HG03442 (cell line): ENCODE measurements at regions not wholly inside any gene's neighbourhood (a gene's known extent, or its start where the extent isn't known, plus 50 kb on each side); places are given as distances from the start of the nearest gene placed in this dataset.

Experiments used
- ATAC-seq: cut with Tn5 transposase; IDR thresholded peaks from one replicate; pipeline ENCODE4 v1.9.1; 2021; ENCODE audit warnings: mild to moderate bottlenecking, moderate library complexity; ENCODE audit not compliant: unreplicated experiment

DNA sequence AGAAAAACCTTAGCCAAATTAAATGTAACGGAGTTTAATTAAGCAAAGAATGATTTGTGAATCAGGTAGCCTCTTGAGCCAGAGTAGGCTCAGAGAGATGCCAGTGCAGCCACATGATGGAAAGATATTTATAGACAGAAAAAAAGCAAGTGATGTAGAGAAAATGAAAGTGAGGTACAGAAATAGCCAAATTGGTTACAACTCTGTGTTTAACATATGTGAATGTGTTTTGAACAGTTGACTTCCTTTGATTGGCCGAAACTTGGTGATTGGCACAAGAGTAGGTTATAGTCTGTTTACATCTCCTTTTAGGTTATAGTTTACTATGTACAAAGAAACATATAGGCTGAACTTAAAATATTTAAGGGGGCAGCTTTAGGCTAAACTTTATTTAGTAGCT, 459.9 kb upstream of the BOD1L1 start:
- ATAC-seq, result no peak

DNA sequence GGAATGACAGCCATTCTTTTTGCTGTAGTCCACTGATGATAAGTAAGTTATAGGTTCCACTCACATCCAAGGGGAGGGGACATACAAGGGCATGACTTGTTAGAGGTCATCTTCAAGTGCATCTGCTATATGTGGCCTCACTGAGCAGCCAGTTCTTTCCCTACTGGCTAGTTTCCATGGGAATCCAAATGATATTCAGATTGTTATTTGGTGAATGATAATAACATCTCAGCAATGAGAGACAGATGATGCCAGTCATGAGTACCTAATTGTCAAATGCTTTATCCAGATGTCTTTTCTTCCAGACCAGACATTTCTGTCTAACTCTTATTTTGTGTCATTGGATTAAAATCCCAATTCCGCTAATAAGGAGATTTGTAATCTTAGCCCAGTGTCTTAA, 460.4 kb upstream of the BOD1L1 start:
- ATAC-seq, result no peak

DNA sequence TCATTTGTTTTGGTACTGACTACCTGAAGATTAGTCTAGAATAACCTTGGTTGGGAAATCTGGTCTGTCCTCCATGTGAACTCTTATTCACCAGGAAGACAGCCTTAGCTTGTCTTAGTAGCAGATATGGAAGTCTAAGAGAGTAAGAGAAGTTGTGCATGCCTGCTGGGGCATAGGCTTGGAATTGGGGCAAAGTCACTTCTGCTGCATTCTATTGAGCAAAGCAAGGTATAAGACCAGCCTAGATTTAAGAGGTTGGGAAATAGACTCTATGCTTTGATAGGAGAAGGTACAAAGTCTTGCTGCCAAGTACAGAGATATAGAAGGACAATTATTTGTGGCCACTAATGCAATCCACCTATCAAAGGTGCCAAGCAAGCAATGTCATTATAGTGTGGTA, 464.0 kb upstream of the BOD1L1 start:
- ATAC-seq, result no peak

DNA sequence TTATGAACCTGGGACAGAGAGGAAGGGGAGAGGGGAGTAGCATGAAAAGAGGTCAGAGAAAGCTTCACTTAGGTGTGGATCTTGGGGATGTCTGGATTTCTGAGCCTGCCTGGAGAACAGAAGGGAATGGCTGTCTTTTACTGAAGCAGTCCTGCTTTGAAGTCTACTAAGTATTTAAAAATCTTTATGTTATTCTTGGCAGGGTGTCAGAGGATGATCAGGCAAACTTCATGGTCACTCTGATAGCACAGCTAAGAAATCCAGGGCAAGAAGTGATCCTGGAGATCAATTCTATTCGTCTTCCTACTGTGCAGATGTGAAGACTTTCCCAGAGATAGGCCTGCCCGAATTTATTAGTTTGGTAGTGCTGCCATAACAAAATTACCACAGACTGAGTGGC, 464.4 kb upstream of the BOD1L1 start:
- ATAC-seq, result no peak

- ATAC-seq, result no peak
Observed at GRCh38 chr4:14092741-14093140, 465.2 kb upstream of the BOD1L1 start.

DNA sequence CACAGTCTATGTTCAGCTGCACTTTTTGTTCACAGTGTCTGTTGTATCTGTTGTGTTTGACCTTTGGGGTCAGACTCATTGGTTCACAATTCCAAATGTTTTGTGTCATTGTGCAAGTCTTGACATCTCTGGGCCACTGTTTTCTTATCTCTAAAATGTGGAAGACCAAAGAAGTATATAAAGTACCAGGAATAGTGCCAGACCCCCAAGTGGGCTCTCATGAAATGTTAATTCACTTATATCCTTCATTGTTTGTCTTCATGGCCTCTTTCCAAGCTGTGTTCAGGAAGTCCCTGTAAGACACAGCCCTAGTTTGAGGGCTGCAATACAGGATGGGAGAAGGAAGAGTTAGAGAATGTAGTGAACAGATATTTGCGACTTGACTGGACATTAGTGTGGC, 468.3 kb upstream of the BOD1L1 start:
- ATAC-seq, result no peak

- ATAC-seq, result no peak
Observed at GRCh38 chr4:14096396-14096965, 469.0 kb upstream of the BOD1L1 start.

DNA sequence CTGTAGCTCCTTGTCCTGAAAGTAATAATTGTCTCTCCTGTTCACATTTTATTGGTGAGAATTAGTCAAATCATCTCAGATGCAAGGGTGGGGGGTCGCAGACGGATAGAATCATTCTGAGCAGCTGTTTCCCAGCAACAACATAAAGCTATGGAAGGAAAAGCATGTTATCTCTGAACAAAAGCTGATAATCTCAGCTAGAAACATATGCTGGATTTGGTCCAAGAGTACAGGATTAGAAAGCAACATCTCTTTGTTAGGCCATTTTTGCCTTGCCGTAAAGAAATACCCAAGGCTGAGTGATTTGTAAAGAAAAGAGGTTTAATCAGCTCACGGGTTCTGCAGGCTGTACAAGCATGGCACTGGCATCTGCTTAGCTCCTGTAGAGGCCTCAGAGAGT, 472.8 kb upstream of the BOD1L1 start:
- ATAC-seq, result no peak

GRCh38 chr4:14110407-14110806, 482.9 kb upstream of the BOD1L1 start:
- ATAC-seq, result no peak

- no peak for ATAC-seq
Observed at GRCh38 chr4:14111730-14112181, 484.2 kb upstream of the BOD1L1 start.

DNA sequence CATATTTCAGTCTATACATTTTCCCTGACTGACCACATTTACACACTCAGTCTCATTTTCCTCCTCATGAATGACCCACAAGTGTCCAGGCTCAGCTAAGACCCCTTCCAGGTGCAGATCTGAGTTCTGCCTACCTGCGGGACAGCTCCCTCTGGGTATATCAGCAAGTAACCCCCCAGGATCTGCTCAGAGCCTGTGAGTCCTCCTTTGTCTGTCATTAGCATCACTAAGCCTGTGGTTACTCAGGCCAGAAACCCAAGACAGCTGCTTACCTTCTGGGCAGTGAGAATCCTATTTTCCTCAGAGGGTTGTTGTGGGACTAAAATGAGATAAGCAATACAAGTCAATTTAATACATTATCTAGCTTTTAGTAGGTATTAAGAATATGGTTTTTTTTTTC, 487.6 kb upstream of the BOD1L1 start:
- ATAC-seq, result no peak

- ATAC-seq, result peak; percentile 42
Observed at GRCh38 chr4:14117575-14118238, 490.2 kb upstream of the BOD1L1 start.

- no peak for ATAC-seq
Observed at GRCh38 chr4:14124816-14125215, 497.3 kb upstream of the BOD1L1 start.

GRCh38 chr4:14125375-14126129, 498.0 kb upstream of the BOD1L1 start:
- ATAC-seq, result peak; percentile 84

DNA sequence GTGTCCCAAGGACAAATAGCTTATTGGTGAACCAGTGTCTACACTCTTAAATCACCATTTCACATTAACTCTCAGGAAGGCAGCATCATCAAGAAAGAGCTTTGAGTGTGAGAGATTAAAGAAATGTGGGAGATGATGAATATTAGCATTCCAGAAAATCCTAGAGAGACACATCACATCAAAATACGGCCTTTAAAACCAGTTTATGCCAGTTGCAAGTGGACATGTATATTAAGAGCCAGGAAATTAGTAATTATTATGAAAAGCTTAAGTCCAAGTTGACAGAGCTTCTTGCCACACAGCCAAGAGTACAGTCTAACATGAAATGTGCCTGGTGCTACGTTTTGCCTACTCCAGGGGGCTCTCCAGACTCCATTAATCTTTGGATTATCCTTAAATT, 503.0 kb upstream of the BOD1L1 start:
- no peak for ATAC-seq

- no peak for ATAC-seq
Observed at GRCh38 chr4:14131335-14131734, 503.8 kb upstream of the BOD1L1 start.

DNA sequence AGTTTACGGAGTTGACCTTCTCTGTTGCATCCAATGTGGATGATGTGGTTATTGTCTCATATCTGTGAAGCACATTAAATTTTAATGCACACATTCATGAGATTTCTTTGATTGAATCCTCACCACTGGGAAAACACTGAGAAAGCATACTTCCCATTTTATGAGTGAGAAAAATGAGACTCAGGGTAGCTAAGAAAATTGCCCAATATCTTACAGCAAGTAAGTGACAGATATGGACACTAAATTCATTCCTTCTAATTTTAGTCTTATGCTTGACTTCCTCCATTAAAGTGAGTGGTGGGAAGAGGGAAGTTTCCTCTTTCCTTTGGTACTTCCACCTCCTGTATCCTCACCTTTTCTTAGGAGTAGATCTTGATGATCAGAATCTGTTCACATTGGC, 504.8 kb upstream of the BOD1L1 start:
- ATAC-seq, result no peak

DNA sequence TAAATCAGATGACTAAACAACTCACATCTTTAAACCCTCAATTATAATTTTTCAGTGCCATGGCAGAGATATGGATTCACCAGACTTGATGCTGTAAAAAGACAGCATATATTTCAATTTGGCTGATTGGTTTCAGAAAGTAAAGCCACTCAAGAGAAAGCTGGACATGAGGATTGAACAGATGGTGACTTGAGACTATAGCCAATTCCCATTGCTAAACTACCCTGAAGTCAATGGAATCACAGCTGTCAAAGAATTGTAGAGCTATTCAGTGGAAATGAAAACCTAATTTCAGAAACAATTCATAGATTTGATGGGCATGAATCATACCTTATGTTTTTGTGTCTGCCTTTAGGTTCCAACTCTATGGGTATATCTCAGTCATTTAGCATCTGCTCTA, 510.6 kb upstream of the BOD1L1 start:
- ATAC-seq, result no peak

DNA sequence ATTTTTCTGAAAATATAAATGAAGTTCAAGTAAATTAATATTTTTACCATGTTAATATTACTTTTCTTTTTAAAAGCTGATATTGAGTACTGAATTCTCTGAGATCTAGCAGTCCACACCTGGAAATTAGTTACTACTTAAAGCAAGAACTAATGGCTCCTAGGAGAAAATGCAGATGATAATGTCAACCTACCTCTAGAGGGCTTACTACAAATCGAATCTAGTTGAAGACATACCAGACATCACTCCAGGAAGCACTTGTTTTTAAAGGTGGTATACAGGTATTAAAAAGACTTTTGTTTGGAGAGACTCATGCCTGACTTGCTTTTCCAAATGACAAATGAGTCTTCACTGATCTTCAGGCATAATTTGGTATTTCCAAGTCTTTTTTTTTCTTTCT, 516.4 kb upstream of the BOD1L1 start:
- peak; percentile 49 for ATAC-seq

DNA sequence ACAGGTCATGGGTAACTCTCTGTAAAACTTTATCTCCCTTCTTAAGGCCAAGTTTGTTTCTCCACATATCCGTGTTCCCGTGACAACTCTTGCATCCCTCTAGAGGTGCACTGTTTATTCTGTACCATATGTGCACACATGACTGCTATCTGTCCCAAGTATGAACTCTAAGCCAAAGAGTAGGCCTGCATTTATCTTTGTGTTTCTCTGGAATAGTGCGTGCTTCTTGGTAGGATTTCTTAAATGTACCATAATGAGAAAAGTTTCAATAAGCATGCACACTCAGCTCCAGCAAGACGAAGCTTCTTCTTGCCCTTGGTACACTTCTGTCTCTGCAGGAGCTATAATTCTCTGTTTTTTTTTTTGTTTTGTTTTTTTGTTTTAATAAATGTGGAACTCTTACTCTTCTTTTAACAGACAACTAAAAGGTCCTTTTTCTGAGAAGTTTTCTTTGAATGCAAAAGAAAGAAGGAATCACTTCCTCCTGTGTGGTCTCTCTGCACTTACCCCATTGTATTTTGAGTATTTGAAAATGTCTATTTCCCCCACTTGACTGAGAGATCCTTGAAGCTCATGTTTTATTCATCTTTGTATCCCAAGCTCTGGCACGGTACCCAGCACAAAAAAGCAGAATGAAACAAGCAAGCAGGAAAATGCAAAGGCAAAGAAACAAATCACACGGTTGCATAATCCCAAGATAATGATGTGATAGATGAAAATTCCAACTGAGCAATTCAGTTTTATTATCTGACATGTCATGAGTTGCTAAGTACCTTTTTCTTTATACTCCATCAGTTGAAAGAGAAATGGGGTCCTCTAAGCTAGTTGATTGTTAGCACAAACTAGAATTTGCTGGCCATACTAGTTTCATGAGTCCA, 521.9 kb upstream of the BOD1L1 start:
- no peak for ATAC-seq

DNA sequence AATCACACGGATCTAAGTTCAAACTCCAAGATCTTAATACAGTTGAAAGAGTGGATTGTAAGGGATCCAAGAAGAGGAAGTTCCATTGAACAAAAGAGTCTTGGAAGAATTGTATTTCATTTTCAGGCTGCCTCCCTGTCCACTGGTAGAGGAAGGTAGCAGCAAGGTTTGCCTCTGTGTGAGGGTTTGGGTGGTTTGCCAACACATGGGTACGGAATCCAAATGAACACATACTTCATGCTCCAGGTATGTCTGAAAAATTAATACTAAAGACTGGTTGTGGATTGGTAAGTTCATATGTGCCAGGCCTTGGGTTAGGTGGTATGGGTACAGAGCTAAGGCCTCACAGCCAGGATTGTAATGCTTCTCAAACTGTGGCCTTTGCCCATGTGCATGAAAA, 523.6 kb upstream of the BOD1L1 start:
- no peak for ATAC-seq
